ENCODE measurements at regions not wholly inside any gene's neighbourhood (a gene's known extent, or its start where the extent isn't known, plus 50 kb on each side); places are given as distances from the start of the nearest gene placed in this dataset.

DNA sequence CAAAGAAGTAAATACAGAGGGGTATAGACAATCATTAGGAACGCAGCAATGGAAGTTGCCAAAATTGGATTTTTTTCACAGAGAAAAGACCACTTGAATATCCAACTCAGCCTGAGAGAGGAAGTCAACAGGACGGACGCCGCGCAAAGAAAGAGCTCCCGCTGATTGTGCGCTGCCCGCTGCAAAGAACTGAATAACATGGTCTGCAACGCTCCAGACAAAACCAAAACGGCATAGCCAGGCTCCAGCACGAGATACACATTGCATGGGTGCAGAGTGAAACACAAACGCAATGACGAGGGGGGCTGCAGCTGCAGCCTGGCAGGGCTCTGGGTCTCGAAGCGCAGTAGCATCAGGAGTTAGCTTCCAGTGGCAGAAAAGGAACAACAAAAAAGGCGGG, 113.9 kb upstream of the MGMT start (continued):
- TF ChIP-seq, protein P1, sequence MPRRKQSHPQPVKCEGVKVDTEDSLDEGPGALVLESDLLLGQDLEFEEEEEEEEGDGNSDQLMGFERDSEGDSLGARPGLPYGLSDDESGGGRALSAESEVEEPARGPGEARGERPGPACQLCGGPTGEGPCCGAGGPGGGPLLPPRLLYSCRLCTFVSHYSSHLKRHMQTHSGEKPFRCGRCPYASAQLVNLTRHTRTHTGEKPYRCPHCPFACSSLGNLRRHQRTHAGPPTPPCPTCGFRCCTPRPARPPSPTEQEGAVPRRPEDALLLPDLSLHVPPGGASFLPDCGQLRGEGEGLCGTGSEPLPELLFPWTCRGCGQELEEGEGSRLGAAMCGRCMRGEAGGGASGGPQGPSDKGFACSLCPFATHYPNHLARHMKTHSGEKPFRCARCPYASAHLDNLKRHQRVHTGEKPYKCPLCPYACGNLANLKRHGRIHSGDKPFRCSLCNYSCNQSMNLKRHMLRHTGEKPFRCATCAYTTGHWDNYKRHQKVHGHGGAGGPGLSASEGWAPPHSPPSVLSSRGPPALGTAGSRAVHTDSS (CRISPR knock-in tag; conservative IDR thresholded peaks at IDR 0.05): no peak
- no peak for TF ChIP-seq RBAK (CRISPR knock-in tag; IDR thresholded peaks at IDR 0.05)

DNA sequence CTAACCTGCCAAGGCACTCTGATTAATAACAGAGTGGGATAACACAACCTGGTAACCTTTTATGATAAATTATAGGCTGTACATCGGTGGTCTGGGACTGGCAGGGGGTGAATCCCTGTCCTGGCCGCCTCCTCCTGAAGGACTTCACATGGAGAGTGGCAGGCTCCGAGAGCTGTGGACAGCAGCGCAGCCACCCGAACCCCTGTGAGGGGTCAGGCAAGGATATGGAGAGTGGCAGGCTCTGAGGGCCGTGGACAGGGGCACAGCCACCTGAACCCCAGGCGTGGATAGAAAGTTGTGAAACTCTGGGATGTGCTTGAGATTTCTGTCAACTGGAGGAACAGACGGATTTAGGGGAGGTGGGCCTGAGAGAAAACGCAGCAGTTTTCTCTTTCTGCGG, 107.0 kb upstream of the MGMT start:
- Histone ChIP-seq H3K4me3 (replicated peaks in 1 of 3; ENCODE audit: insufficient read depth in 1 of 3, low read depth in 2 of 3, low read length in 3 of 3) (no peak overlapping the region), H3K79me2 (ENCODE audit: insufficient read depth, low read length) (no peaks in the 10 kb centered on the region), H2AFZ (ENCODE audit: low read length) (no peak overlapping the region), H3K9ac (ENCODE audit: insufficient read depth, low read depth, low read length) (no peak overlapping the region), H3K27ac (ENCODE audit: extremely low read length, insufficient read depth, low read length) (no peak overlapping the region), H3K36me3 (replicated peaks in 1 of 2; ENCODE audit: control insufficient read depth in 1 of 2, insufficient read depth in 2 of 2, low read length in 2 of 2) (no peaks in the 10 kb centered on the region), H3K27me3 (ENCODE audit: control insufficient read depth in 1 of 2, insufficient read depth in 2 of 2, low read length in 2 of 2) (peaks cover 0 to 25% of the 10 kb centered on the region in 2 experiments; a peak in 4 of 5 replicates), H4K20me1 (ENCODE audit: insufficient read depth, low read length) (no peaks in the 10 kb centered on the region), H3K9me3 (ENCODE audit: low read length) (peaks cover 18% of the 10 kb centered on the region), H3K4me1 (ENCODE audit: insufficient read depth, low read length) (no peaks in the 10 kb centered on the region), H3K4me2 (ENCODE audit: low read depth, low read length) (no peak overlapping the region)
- in situ Hi-C loops (cut with HindIII; ENCODE audit: extremely low pct_ligation_motif_present, low pct_unique_long_range_greater_than_20kb): no loop called here
- no peak for DNase-seq (ENCODE audit: low spot score)
- ChIA-PET CTCF (ENCODE audit: low intra/inter-chr PET ratio, low total read pairs) (no interaction called here), POLR2A (no interaction called here)
- ATAC-seq: no peak
- no peak for FAIRE-seq
- 39% methylated on average over 9 of the region's 10 CpGs for WGBS (ENCODE audit: low lambda C conversion rate)
- no TSS peak for BruUV-seq (replicated peaks)
- intact Hi-C loops (cut with micrococcal nuclease; ENCODE audit: unreplicated experiment): no loop called here
- TF ChIP-seq, protein P2, sequence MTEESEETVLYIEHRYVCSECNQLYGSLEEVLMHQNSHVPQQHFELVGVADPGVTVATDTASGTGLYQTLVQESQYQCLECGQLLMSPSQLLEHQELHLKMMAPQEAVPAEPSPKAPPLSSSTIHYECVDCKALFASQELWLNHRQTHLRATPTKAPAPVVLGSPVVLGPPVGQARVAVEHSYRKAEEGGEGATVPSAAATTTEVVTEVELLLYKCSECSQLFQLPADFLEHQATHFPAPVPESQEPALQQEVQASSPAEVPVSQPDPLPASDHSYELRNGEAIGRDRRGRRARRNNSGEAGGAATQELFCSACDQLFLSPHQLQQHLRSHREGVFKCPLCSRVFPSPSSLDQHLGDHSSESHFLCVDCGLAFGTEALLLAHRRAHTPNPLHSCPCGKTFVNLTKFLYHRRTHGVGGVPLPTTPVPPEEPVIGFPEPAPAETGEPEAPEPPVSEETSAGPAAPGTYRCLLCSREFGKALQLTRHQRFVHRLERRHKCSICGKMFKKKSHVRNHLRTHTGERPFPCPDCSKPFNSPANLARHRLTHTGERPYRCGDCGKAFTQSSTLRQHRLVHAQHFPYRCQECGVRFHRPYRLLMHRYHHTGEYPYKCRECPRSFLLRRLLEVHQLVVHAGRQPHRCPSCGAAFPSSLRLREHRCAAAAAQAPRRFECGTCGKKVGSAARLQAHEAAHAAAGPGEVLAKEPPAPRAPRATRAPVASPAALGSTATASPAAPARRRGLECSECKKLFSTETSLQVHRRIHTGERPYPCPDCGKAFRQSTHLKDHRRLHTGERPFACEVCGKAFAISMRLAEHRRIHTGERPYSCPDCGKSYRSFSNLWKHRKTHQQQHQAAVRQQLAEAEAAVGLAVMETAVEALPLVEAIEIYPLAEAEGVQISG (CRISPR knock-in tag; IDR thresholded peaks at IDR 0.05): no peak
- TF ChIP-seq ZNF550 (CRISPR knock-in tag; IDR thresholded peaks at IDR 0.05; ENCODE audit: borderline replicate concordance) (no peak), SYNCRIP (IDR thresholded peaks at IDR 0.05; ENCODE audit: insufficient read depth, low read depth, low read length) (no peak), PHF20 (CRISPR knock-in tag; IDR thresholded peaks at IDR 0.05) (no peak), MIXL1 (CRISPR knock-in tag; IDR thresholded peaks at IDR 0.05) (no peak), SIN3A (IDR thresholded peaks at IDR 0.05; ENCODE audit: borderline replicate concordance, low read depth, low read length) (no peak), ZKSCAN8 (CRISPR knock-in tag; IDR thresholded peaks at IDR 0.05; ENCODE audit: borderline replicate concordance) (no peak), ZSCAN9 (CRISPR knock-in tag; IDR thresholded peaks at IDR 0.05; ENCODE audit: borderline replicate concordance) (no peak), ZNF652 (CRISPR knock-in tag; IDR thresholded peaks at IDR 0.05; ENCODE audit: borderline replicate concordance, low read depth) (no peak), ZNF496 (CRISPR knock-in tag; IDR thresholded peaks at IDR 0.05; ENCODE audit: insufficient replicate concordance) (no peak)
- TF ChIP-seq, protein P3, sequence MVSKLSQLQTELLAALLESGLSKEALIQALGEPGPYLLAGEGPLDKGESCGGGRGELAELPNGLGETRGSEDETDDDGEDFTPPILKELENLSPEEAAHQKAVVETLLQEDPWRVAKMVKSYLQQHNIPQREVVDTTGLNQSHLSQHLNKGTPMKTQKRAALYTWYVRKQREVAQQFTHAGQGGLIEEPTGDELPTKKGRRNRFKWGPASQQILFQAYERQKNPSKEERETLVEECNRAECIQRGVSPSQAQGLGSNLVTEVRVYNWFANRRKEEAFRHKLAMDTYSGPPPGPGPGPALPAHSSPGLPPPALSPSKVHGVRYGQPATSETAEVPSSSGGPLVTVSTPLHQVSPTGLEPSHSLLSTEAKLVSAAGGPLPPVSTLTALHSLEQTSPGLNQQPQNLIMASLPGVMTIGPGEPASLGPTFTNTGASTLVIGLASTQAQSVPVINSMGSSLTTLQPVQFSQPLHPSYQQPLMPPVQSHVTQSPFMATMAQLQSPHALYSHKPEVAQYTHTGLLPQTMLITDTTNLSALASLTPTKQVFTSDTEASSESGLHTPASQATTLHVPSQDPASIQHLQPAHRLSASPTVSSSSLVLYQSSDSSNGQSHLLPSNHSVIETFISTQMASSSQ (IDR thresholded peaks at IDR 0.05; ENCODE audit: low read depth): no peak
- TF ChIP-seq, protein P3 (CRISPR knock-in tag; IDR thresholded peaks at IDR 0.05; ENCODE audit: borderline replicate concordance): no peak
- TF ChIP-seq, protein P4, sequence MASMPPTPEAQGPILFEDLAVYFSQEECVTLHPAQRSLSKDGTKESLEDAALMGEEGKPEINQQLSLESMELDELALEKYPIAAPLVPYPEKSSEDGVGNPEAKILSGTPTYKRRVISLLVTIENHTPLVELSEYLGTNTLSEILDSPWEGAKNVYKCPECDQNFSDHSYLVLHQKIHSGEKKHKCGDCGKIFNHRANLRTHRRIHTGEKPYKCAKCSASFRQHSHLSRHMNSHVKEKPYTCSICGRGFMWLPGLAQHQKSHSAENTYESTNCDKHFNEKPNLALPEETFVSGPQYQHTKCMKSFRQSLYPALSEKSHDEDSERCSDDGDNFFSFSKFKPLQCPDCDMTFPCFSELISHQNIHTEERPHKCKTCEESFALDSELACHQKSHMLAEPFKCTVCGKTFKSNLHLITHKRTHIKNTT (CRISPR knock-in tag; IDR thresholded peaks at IDR 0.05): no peak

Measured in HepG2 (cell line).